Liver (tissue), 8 donors: ENCODE measurements at regions not wholly inside any gene's neighbourhood (a gene's known extent, or its start where the extent isn't known, plus 50 kb on each side); places are given as distances from the start of the nearest gene placed in this dataset.

Experiments used
- DNase-seq: peaks from one replicate; pipeline ENCODE4 v3.0.0-alpha.2; 2017; ENCODE audit warnings: low spot score
- H3K27ac ChIP-seq, 2 donors: one replicate each; pipeline ENCODE4 v1.7.0; 2013; ENCODE audit warnings: inconsistent platforms in 2 of 2, low read length in 2 of 2, control low read depth in 1 of 2, low read depth in 1 of 2, mild to moderate bottlenecking in 1 of 2
- H3K27me3 ChIP-seq, 4 donors: one replicate each; pipeline versions ENCODE4 v1.6.1 to v1.7.0; 2013; ENCODE audit warnings: low read length in 3 of 4, inconsistent platforms in 1 of 4, mild to moderate bottlenecking in 1 of 4, moderate library complexity in 1 of 4; ENCODE audit not compliant: control insufficient read depth in 4 of 4, insufficient read depth in 4 of 4
- H3K36me3 ChIP-seq, 4 donors: one replicate each; pipeline versions ENCODE4 v1.6.1 to v1.7.0; 2013; ENCODE audit warnings: low read length in 3 of 4, mild to moderate bottlenecking in 3 of 4, low read depth in 1 of 4, moderate library complexity in 1 of 4; ENCODE audit not compliant: control insufficient read depth in 4 of 4, insufficient read depth in 3 of 4
- H3K4me1 ChIP-seq, 4 donors: one replicate each; pipeline versions ENCODE4 v1.6.1 to v1.7.0; 2013; ENCODE audit warnings: low read length in 3 of 4, mild to moderate bottlenecking in 3 of 4, moderate library complexity in 1 of 4; ENCODE audit not compliant: control insufficient read depth in 4 of 4, insufficient read depth in 4 of 4
- H3K4me3 ChIP-seq, 3 donors: one replicate each; pipeline versions ENCODE4 v1.6.1 to v1.7.0; 2013; ENCODE audit warnings: low read length in 3 of 3, control low read depth in 1 of 3, low read depth in 1 of 3, mild to moderate bottlenecking in 1 of 3
- H3K9ac ChIP-seq, 2 donors: one replicate each; pipeline ENCODE4 v1.7.0; 2013; ENCODE audit warnings: low read length in 2 of 2, mild to moderate bottlenecking in 2 of 2, moderate library complexity in 2 of 2, control low read depth in 1 of 2, low read depth in 1 of 2
- H3K9me3 ChIP-seq, 4 donors: one replicate each; pipeline versions ENCODE4 v1.6.1 to v1.7.0; 2013; ENCODE audit warnings: low read length in 3 of 4; ENCODE audit not compliant: control insufficient read depth in 4 of 4
- CTCF ChIP-seq: fragments of 150-350 bp; IDR thresholded peaks from 2 replicates; pipeline ENCODE4 v1.5.1; 2017; ENCODE audit warnings: improper control_type of control experiment, low read depth, low read length; ENCODE audit not compliant: missing input control
- EGR1 ChIP-seq, 2 donors: IDR thresholded peaks; 2 replicates each; pipeline ENCODE4 v1.6.1; 2016 to 2018; ENCODE audit warnings: antibody characterized with exemption in 2 of 2, low read depth in 2 of 2
- FOXA1 ChIP-seq: IDR thresholded peaks from 2 replicates; pipeline ENCODE4 v1.6.1; 2016; ENCODE audit warnings: antibody characterized with exemption
- FOXA2 ChIP-seq: IDR thresholded peaks from 2 replicates; pipeline ENCODE4 v1.6.1; 2016; ENCODE audit warnings: antibody characterized with exemption
- GABPA ChIP-seq, 2 donors: IDR thresholded peaks in 1 of 2; conservative IDR thresholded peaks in 1 of 2; 2 replicates each; pipeline ENCODE4 v1.6.1; 2016; ENCODE audit warnings: antibody characterized with exemption in 2 of 2, mild to moderate bottlenecking in 1 of 2, moderate library complexity in 1 of 2
- HNF4A ChIP-seq, 2 donors: conservative IDR thresholded peaks; 2 replicates each; pipeline ENCODE4 v1.6.1; 2016; ENCODE audit warnings: antibody characterized with exemption in 2 of 2, mild to moderate bottlenecking in 2 of 2
- JUND ChIP-seq, 2 donors: IDR thresholded peaks; 2 replicates each; pipeline ENCODE4 v1.6.1; 2016; ENCODE audit warnings: antibody characterized with exemption in 2 of 2
- NR2F2 ChIP-seq: IDR thresholded peaks from 2 replicates; pipeline ENCODE4 v1.6.1; 2016; ENCODE audit warnings: antibody characterized with exemption
- RAD21 ChIP-seq, 2 donors: IDR thresholded peaks; 2 replicates each; pipeline ENCODE4 v1.6.1; 2016; ENCODE audit warnings: antibody characterized with exemption in 2 of 2, mild to moderate bottlenecking in 2 of 2
- REST ChIP-seq: IDR thresholded peaks from 2 replicates; pipeline ENCODE4 v1.6.1; 2016; ENCODE audit warnings: antibody characterized with exemption, mild to moderate bottlenecking
- RXRA ChIP-seq, 2 donors: IDR thresholded peaks; 2 replicates each; pipeline ENCODE4 v1.6.1; 2017 to 2018; ENCODE audit warnings: antibody characterized with exemption in 2 of 2, mild to moderate bottlenecking in 1 of 2
- YY1 ChIP-seq: IDR thresholded peaks from 2 replicates; pipeline ENCODE4 v1.6.1; 2016; ENCODE audit warnings: antibody characterized with exemption, mild to moderate bottlenecking
- ZBTB33 ChIP-seq: IDR thresholded peaks from 2 replicates; pipeline ENCODE4 v1.6.1; 2016; ENCODE audit warnings: antibody characterized with exemption
- WGBS: extraction: QIAGEN DNeasy Blood & Tissue Kit; methylation state at CpG from one replicate; pipeline ENCODE4 v1.1.7; 2013; 5-methylcytosine and 5-hydroxymethylcytosine counted together
- TF ChIP-seq, protein P1 (sequence below): IDR thresholded peaks from 2 replicates; pipeline ENCODE4 v1.6.1; 2016; ENCODE audit warnings: antibody characterized with exemption
- donor health status: healthy.
- donor health status: healthy.
- donor health status: healthy.
- donor health status: healthy.
- donor health status: healthy.

- 84% methylated on average over 5 of the region's 5 CpGs for WGBS
- Histone ChIP-seq H3K27me3 (no peaks in the 10 kb centered on the region), H3K4me3 (no peak overlapping the region), H3K4me1 (no peaks in the 10 kb centered on the region), H3K27ac (no peak overlapping the region), H3K36me3 (no peaks in the 10 kb centered on the region), H3K9ac (no peak overlapping the region), H3K9me3 (no peaks in the 10 kb centered on the region)
- no peak for DNase-seq
- TF ChIP-seq GABPA (IDR thresholded peaks at IDR 0.05 in 1 of 2, conservative IDR thresholded peaks at IDR 0.05 in 1 of 2), result no peak
- no peak for TF ChIP-seq JUND (IDR thresholded peaks at IDR 0.05)
- TF ChIP-seq REST, result no peak
- TF ChIP-seq, protein P1, sequence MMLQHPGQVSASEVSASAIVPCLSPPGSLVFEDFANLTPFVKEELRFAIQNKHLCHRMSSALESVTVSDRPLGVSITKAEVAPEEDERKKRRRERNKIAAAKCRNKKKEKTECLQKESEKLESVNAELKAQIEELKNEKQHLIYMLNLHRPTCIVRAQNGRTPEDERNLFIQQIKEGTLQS, result no peak
- TF ChIP-seq RXRA (IDR thresholded peaks at IDR 0.05), result no peak
- TF ChIP-seq FOXA2, result no peak
- TF ChIP-seq ZBTB33, result no peak
- TF ChIP-seq RAD21 (IDR thresholded peaks at IDR 0.05), result no peak
- TF ChIP-seq CTCF, result no peak
- TF ChIP-seq HNF4A (conservative IDR thresholded peaks at IDR 0.05), result no peak
- no peak for TF ChIP-seq EGR1 (IDR thresholded peaks at IDR 0.05; ENCODE audit: low read depth in 2 of 2)
- TF ChIP-seq FOXA1, result no peak
- TF ChIP-seq YY1, result no peak
- no peak for TF ChIP-seq NR2F2
Measured at GRCh38 chr11:134915881-134916280, 503.8 kb upstream of the B3GAT1 start.

DNA sequence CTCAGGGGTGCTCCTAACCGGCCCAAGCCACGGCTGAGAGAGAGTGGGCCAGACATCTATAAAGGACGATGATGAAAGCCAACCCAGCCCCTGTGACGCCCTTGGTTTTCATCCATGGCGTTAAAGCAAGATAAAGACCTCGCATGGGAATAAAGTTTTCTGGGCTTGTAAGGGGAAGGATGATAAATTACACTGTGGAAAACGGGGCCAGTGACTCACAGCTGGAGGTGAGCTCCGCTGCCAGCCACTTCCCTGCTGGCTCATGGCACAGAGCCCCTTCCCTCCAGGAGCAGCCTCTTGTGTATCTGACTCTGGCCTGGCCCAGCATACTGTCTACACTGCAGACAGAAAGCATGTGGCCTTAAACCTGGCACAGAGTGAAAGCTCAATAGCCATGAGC lies 503.2 kb upstream of the B3GAT1 start:
- TF ChIP-seq YY1 (no peak), GABPA (IDR thresholded peaks at IDR 0.05 in 1 of 2, conservative IDR thresholded peaks at IDR 0.05 in 1 of 2) (no peak), JUND (IDR thresholded peaks at IDR 0.05) (no peak), CTCF (no peak), ZBTB33 (no peak), NR2F2 (no peak), REST (no peak), HNF4A (conservative IDR thresholded peaks at IDR 0.05) (no peak), RXRA (IDR thresholded peaks at IDR 0.05) (no peak)
- TF ChIP-seq, protein P1, result no peak
- Histone ChIP-seq H3K27ac (no peak overlapping the region), H3K27me3 (no peaks in the 10 kb centered on the region), H3K9me3 (no peaks in the 10 kb centered on the region), H3K9ac (no peak overlapping the region), H3K4me1 (no peaks in the 10 kb centered on the region), H3K36me3 (no peaks in the 10 kb centered on the region), H3K4me3 (no peak overlapping the region)
- 80% methylated on average over 8 of the region's 8 CpGs for WGBS
- DNase-seq, result no peak
